K562 (cell line): ENCODE measurements at regions not wholly inside any gene's neighbourhood (a gene's known extent, or its start where the extent isn't known, plus 50 kb on each side); places are given as distances from the start of the nearest gene placed in this dataset.

Experiments
- ATAC-seq: fragments of 200-7000 bp; cut with Tn5 transposase; 3 replicates; pipeline ENCODE4 v1.9.1; 2020; ENCODE audit warnings: moderate library complexity
- BruUV-seq: library from RNA; stranded (reverse); fragments of 400-500 nt; replicated peaks from 2 replicates; lab custom pipeline; 2021; lab: Mats Ljungman, UMichigan
- CTCF ChIA-PET: fragments of 300-600 bp; formaldehyde crosslinking; extraction: SDS; loops from one replicate; lab custom pipeline; 2021; ENCODE audit warnings: low intra/inter-chr PET ratio; lab: Yijun Ruan, JAX
- POLR2A ChIA-PET: fragments of 300-600, 350-650 bp; sonication (Branson Sonifier 250); formaldehyde crosslinking; extraction: SDS; loops from one replicate; lab custom pipeline; 2021; ENCODE audit warnings: antibody characterized with exemption, inconsistent platforms; lab: Yijun Ruan, JAX
- DNase-seq, 4 experiments: peaks; one replicate each; pipeline versions ENCODE4 v3.0.0 to v3.0.0-alpha.2; 2011 to 2018; ENCODE audit warnings: low spot score in 3 of 4, mixed read lengths in 3 of 4; ENCODE audit errors: extremely low read depth in 1 of 4
- FAIRE-seq: peaks from 2 replicates; lab custom pipeline; 2011; peaks lifted over from hg19 to GRCh38; lab: Jason Lieb, UNC
- H2AFZ ChIP-seq: 2 replicates; pipeline ENCODE4 v1.6.0; 2011; ENCODE audit warnings: low read depth, low read length, control low read depth, inconsistent platforms
- H3K27ac ChIP-seq: fragments of 200-600 bp; 3 replicates; pipeline ENCODE4 v1.8.0; 2011; ENCODE audit warnings: low read depth, mild to moderate bottlenecking, control low read depth, inconsistent platforms, low read length, moderate library complexity, mixed read lengths; ENCODE audit errors: extremely low read depth
- H3K27me3 ChIP-seq, 2 experiments: fragments of 300-600 bp in 1 of 2; 2 replicates in 1 of 2; 3 replicates in 1 of 2; pipeline versions ENCODE4 v1.6.0 to v1.8.0; 2011; ENCODE audit warnings: inconsistent platforms in 2 of 2, low read length in 2 of 2, mild to moderate bottlenecking in 1 of 2, mixed read lengths in 1 of 2, moderate library complexity in 1 of 2; ENCODE audit not compliant: control insufficient read depth in 2 of 2, insufficient read depth in 2 of 2
- H3K36me3 ChIP-seq: fragments of 300-600 bp; 3 replicates; pipeline ENCODE4 v1.8.0; 2011; ENCODE audit warnings: mild to moderate bottlenecking, low read length, inconsistent platforms; ENCODE audit not compliant: control insufficient read depth, insufficient read depth
- H3K4me1 ChIP-seq, 2 experiments: fragments of 200-600 bp in 1 of 2; replicated peaks in 1 of 2; 2 replicates in 1 of 2; 3 replicates in 1 of 2; pipeline versions ENCODE4 v1.5.1 to v1.8.0; 2011; ENCODE audit warnings: inconsistent platforms in 2 of 2, low read length in 2 of 2, mild to moderate bottlenecking in 1 of 2, mixed read lengths in 1 of 2, moderate library complexity in 1 of 2; ENCODE audit not compliant: control insufficient read depth in 2 of 2, insufficient read depth in 2 of 2
- H3K4me2 ChIP-seq: 2 replicates; pipeline ENCODE4 v1.6.1; 2011; ENCODE audit warnings: low read length, control low read depth, inconsistent platforms, mixed read lengths; ENCODE audit not compliant: insufficient read depth
- H3K4me3 ChIP-seq: fragments of 200-600 bp; sonication (generic), shearing (Covaris generic); 2 replicates; pipeline ENCODE4 v1.5.1; 2016; ENCODE audit warnings: control low read depth, inconsistent platforms
- H3K79me2 ChIP-seq: fragments of 200-600 bp; 3 replicates; pipeline ENCODE4 v1.8.0; 2011; ENCODE audit warnings: low read length, inconsistent platforms; ENCODE audit not compliant: control insufficient read depth, insufficient read depth
- H3K9ac ChIP-seq, 2 experiments: 2 replicates each; pipeline versions ENCODE4 v1.6.0 to v1.6.1; 2011; ENCODE audit warnings: low read depth in 2 of 2, low read length in 2 of 2, control low read depth in 1 of 2, inconsistent platforms in 1 of 2, mild to moderate bottlenecking in 1 of 2, mixed read lengths in 1 of 2; ENCODE audit not compliant: insufficient read depth in 1 of 2
- H3K9me1 ChIP-seq: one replicate; pipeline ENCODE4 v1.6.0; 2011; ENCODE audit warnings: inconsistent platforms, mild to moderate bottlenecking, low read length, moderate library complexity; ENCODE audit not compliant: control insufficient read depth, insufficient read depth
- H3K9me3 ChIP-seq: replicated peaks from 2 replicates; pipeline ENCODE4 v1.5.1; 2011; ENCODE audit warnings: low read depth, low read length, inconsistent platforms; ENCODE audit not compliant: control insufficient read depth, insufficient read depth
- H4K20me1 ChIP-seq: replicated peaks from 2 replicates; pipeline ENCODE4 v1.6.1; 2011; ENCODE audit warnings: low read length, inconsistent platforms, mixed read lengths; ENCODE audit not compliant: control insufficient read depth, insufficient read depth
- CEBPZ ChIP-seq: fragments of 150-350 bp; IDR thresholded peaks from 2 replicates; pipeline ENCODE4 v1.6.1; 2014; ENCODE audit warnings: low read depth, mild to moderate bottlenecking, low read length, borderline replicate concordance
- CHD2 ChIP-seq: IDR thresholded peaks from 2 replicates; pipeline ENCODE4 v1.6.1; 2011; ENCODE audit warnings: low read depth, low read length
- FOXJ2 ChIP-seq: fragments of 200-800 bp; sonication (Bioruptor generic); IDR thresholded peaks from 2 replicates; pipeline ENCODE4 v1.6.1; 2016; ENCODE audit warnings: missing genetic modification characterization, missing compliant biosample characterization
- FOXM1 ChIP-seq, 2 experiments: fragments of 450-650 bp in 1 of 2; sonication (generic) in 1 of 2; formaldehyde crosslinking in 1 of 2; IDR thresholded peaks; 2 replicates each; pipeline versions ENCODE4 v1.6.1 to v1.9.0; 2017 to 2022; ENCODE audit warnings: low read depth in 2 of 2, mild to moderate bottlenecking in 2 of 2, missing genetic modification reagents in 1 of 2, moderate library complexity in 1 of 2
- GABPB1 ChIP-seq: sonication (generic); formaldehyde crosslinking; IDR thresholded peaks from 2 replicates; pipeline ENCODE4 v1.8.0; 2022; ENCODE audit warnings: mild to moderate bottlenecking, missing genetic modification reagents
- HMBOX1 ChIP-seq: sonication (generic); IDR thresholded peaks from 2 replicates; pipeline ENCODE4 v1.6.1; 2016
- ILK ChIP-seq: fragments of 450-650 bp; IDR thresholded peaks from 2 replicates; pipeline ENCODE4 v1.6.1; 2016; ENCODE audit warnings: missing genetic modification characterization, low read depth, mild to moderate bottlenecking, missing compliant biosample characterization, moderate library complexity, borderline replicate concordance
- KLF16 ChIP-seq: IDR thresholded peaks from 2 replicates; pipeline ENCODE4 v1.6.1; 2016; ENCODE audit warnings: antibody characterized with exemption
- NCOR1 ChIP-seq: fragments of 450-650 bp; IDR thresholded peaks from 2 replicates; pipeline ENCODE4 v1.6.1; 2016; ENCODE audit warnings: mild to moderate bottlenecking, moderate library complexity
- NRF1 ChIP-seq, 2 experiments: fragments of 450-650 bp; IDR thresholded peaks in 1 of 2; conservative IDR thresholded peaks in 1 of 2; 2 replicates each; pipeline ENCODE4 v1.6.1; 2014; ENCODE audit warnings: mild to moderate bottlenecking in 2 of 2
- PYGO2 ChIP-seq: fragments of 450-650 bp; IDR thresholded peaks from 2 replicates; pipeline ENCODE4 v1.6.1; 2016; ENCODE audit warnings: mild to moderate bottlenecking, missing genetic modification characterization, moderate library complexity, missing compliant biosample characterization
- TEAD1 ChIP-seq, 2 experiments: fragments of 450-650 bp in 1 of 2; sonication (generic) in 1 of 2; formaldehyde crosslinking; IDR thresholded peaks; 2 replicates each; pipeline versions ENCODE4 v1.4.0 to v1.8.0; 2020 to 2022; ENCODE audit warnings: mild to moderate bottlenecking in 2 of 2, missing genetic modification reagents in 1 of 2
- THAP7 ChIP-seq: fragments of 250-450 bp; sonication (Bioruptor Pico); IDR thresholded peaks from 2 replicates; pipeline ENCODE4 v1.5.0; 2021
- TRIM24 ChIP-seq, 2 experiments: fragments of 450-650 bp; IDR thresholded peaks; 2 replicates each; pipeline ENCODE4 v1.6.1; 2016
- UBTF ChIP-seq, 2 experiments: IDR thresholded peaks; 2 replicates each; pipeline ENCODE4 v1.6.1; 2012; ENCODE audit warnings: improper control_type of control experiment in 2 of 2, low read depth in 2 of 2, low read length in 2 of 2, borderline replicate concordance in 1 of 2
- ZKSCAN1 ChIP-seq: fragments of 150-350 bp; IDR thresholded peaks from 2 replicates; pipeline ENCODE4 v1.6.1; 2016; ENCODE audit warnings: low read depth, low read length
- ZNF133 ChIP-seq: fragments of 250-450 bp; sonication (Bioruptor Pico); IDR thresholded peaks from 2 replicates; pipeline ENCODE4 v1.4.0; 2020; ENCODE audit warnings: mild to moderate bottlenecking
- WGBS: fragments of 100-300 bp; shearing (Covaris generic); methylation state at CpG from one replicate; pipeline ENCODE4 v1.1.6; 2016; ENCODE audit warnings: low coverage, mixed read lengths; ENCODE audit not compliant: insufficient coverage; ENCODE audit errors: missing lambda C conversion rate; 5-methylcytosine and 5-hydroxymethylcytosine counted together
- in situ Hi-C: fragments of 300-500 bp; cut with MboI; formaldehyde crosslinking; loops from 4 replicates; pipeline ENCODE4 v1.15.0; 2018; ENCODE audit warnings: inconsistent platforms, mixed read lengths
- intact Hi-C: fragments of 100-400 bp; cut with micrococcal nuclease; formaldehyde crosslinking; loops from 2 replicates; pipeline ENCODE4 v1.14.2; 2022

GRCh38 chr7:10803720-10804119, 170.0 kb upstream of the PHF14 start:
- Histone ChIP-seq H2AFZ (no peak overlapping the region), H3K9ac (no peak overlapping the region), H3K4me1 (peaks cover 0 to 7% of the 10 kb centered on the region in 2 experiments; a peak in 2 of 5 replicates), H3K9me3 (no peaks in the 10 kb centered on the region), H3K79me2 (no peaks in the 10 kb centered on the region), H3K27ac (no peak overlapping the region), H4K20me1 (no peaks in the 10 kb centered on the region), H3K9me1 (no peaks in the 10 kb centered on the region), H3K4me2 (no peak overlapping the region), H3K36me3 (no peaks in the 10 kb centered on the region), H3K27me3 (no peaks in the 10 kb centered on the region), H3K4me3 (no peak overlapping the region)
- intact Hi-C loops (no loop called here), in situ Hi-C loops (no loop called here)
- ChIA-PET CTCF (no interaction called here), POLR2A (no interaction called here)
- no TSS peak for BruUV-seq
- WGBS = 0% methylated on average over 4 of the region's 4 CpGs
- ATAC-seq = peak; percentile 84
- peak; percentile 73 for FAIRE-seq
- peak in 2 of 4 experiments; percentile 71 to 79 for DNase-seq
- TF ChIP-seq CHD2 = no peak
- TF ChIP-seq FOXJ2 = no peak
- TF ChIP-seq KLF16 = peak; percentile 60; the same call in 1 of the 2 replicates
- 0 out of 2 replicates have a peak, but pooled peaks have one; percentile 32 for TF ChIP-seq ZKSCAN1
- no peak for TF ChIP-seq HMBOX1
- TF ChIP-seq CEBPZ = no peak
- TF ChIP-seq UBTF (IDR thresholded peaks at IDR 0.05; ENCODE audit: borderline replicate concordance in 1 of 2, low read depth in 2 of 2, low read length in 2 of 2) = no peak
- peak in 1 of 2 experiments; percentile 56; a peak in 1 of 4 replicates for TF ChIP-seq TRIM24 (IDR thresholded peaks at IDR 0.05)
- no peak for TF ChIP-seq ILK (tag)
- no peak for TF ChIP-seq THAP7 (CRISPR knock-in tag)
- TF ChIP-seq TEAD1 (CRISPR knock-in tag; IDR thresholded peaks at IDR 0.05) = no peak
- no peak for TF ChIP-seq ZNF133 (CRISPR knock-in tag)
- TF ChIP-seq NCOR1 = peak; percentile 81
- no peak for TF ChIP-seq NRF1 (conservative IDR thresholded peaks at IDR 0.05 in 1 of 2, IDR thresholded peaks at IDR 0.05 in 1 of 2)
- no peak for TF ChIP-seq PYGO2 (tag)
- TF ChIP-seq FOXM1 (IDR thresholded peaks at IDR 0.05; ENCODE audit: low read depth) = peak; percentile 55; the same call in 1 of the 2 replicates
- no peak for TF ChIP-seq FOXM1 (CRISPR knock-in tag; IDR thresholded peaks at IDR 0.05; ENCODE audit: low read depth)
- TF ChIP-seq GABPB1 (CRISPR knock-in tag) = no peak
